Parathyroid adenoma (tissue), 2 donors: ENCODE measurements at regions not wholly inside any gene's neighbourhood (a gene's known extent, or its start where the extent isn't known, plus 50 kb on each side); places are given as distances from the start of the nearest gene placed in this dataset.

ENCODE experiments used
- H2AFZ ChIP-seq: fragments of 300-600 bp; sonication (generic); one replicate; pipeline ENCODE4 v1.7.0; 2017; ENCODE audit warnings: antibody characterized with exemption, mild to moderate bottlenecking
- H3K27ac ChIP-seq: fragments of 300-600 bp; sonication (generic); one replicate; pipeline ENCODE4 v1.7.0; 2017
- H3K27me3 ChIP-seq: fragments of 300-600 bp; sonication (generic); one replicate; pipeline ENCODE4 v1.7.0; 2017; ENCODE audit warnings: low read length; ENCODE audit not compliant: control insufficient read depth, insufficient read depth
- H3K36me3 ChIP-seq: fragments of 300-600 bp; sonication (generic); one replicate; pipeline ENCODE4 v1.7.0; 2017; ENCODE audit warnings: low read length; ENCODE audit not compliant: control insufficient read depth, insufficient read depth
- H3K4me1 ChIP-seq: fragments of 300-600 bp; sonication (generic); one replicate; pipeline ENCODE4 v1.7.0; 2017; ENCODE audit warnings: control low read depth
- H3K4me2 ChIP-seq: fragments of 300-600 bp; sonication (generic); one replicate; pipeline ENCODE4 v1.7.0; 2017; ENCODE audit warnings: low read length
- H3K4me3 ChIP-seq: fragments of 300-600 bp; sonication (generic); one replicate; pipeline ENCODE4 v1.7.0; 2017; ENCODE audit warnings: low read depth, low read length
- H3K79me2 ChIP-seq: fragments of 300-600 bp; sonication (generic); one replicate; pipeline ENCODE4 v1.7.0; 2017; ENCODE audit warnings: control low read depth
- H3K9ac ChIP-seq: fragments of 300-600 bp; sonication (generic); one replicate; pipeline ENCODE4 v1.7.0; 2017; ENCODE audit warnings: mild to moderate bottlenecking
- H3K9me3 ChIP-seq: fragments of 300-600 bp; sonication (generic); one replicate; pipeline ENCODE4 v1.7.0; 2017; ENCODE audit warnings: low read length; ENCODE audit not compliant: control insufficient read depth
- CTCF ChIP-seq: fragments of 300-600 bp; sonication (generic); IDR thresholded peaks from one replicate; pipeline ENCODE4 v1.7.0; 2017; ENCODE audit warnings: antibody characterized with exemption, mild to moderate bottlenecking
- donor health status: primary hyperparathyroidism.

DNA sequence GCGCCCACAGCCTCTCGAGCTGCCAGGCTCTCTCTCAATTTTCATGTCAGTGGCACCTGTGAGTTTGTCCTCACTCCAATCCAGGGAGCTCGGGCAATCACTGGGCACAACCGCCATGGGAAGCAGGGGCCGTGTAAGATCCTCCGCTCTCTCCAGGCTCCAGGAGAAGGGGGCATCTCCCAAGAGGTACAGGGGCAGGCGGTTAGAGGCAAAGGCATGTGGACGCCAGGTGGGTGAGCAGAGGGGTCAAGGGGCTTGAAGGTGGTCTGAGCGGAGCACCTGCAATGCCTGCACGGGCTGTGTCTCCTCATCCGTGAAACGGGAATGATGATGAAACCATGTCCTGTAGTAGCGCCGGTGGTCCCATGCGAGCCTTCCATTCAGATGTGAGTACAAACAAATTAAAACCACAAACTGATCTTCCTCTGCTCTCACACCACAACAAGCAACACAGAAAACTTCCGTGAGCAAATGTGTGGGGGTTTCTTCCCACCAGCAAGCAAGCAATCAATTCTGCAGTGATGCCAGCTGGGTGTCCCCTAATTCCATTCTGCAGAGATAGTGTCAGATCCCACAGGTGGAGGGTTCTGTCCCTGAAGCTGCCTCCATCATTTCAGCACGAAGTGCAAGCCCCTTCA is 222.5 kb upstream of the PMEPA1 start:
- Histone ChIP-seq H3K9me3 (no peaks in the 10 kb centered on the region), H3K4me3 (no peak overlapping the region), H3K36me3 (no peaks in the 10 kb centered on the region), H3K4me2 (no peak overlapping the region), H3K9ac (no peak overlapping the region), H2AFZ (no peak overlapping the region), H3K27me3 (no peaks in the 10 kb centered on the region), H3K4me1 (no peaks in the 10 kb centered on the region), H3K27ac (no peak overlapping the region), H3K79me2 (no peaks in the 10 kb centered on the region)
- TF ChIP-seq CTCF = no peak

DNA sequence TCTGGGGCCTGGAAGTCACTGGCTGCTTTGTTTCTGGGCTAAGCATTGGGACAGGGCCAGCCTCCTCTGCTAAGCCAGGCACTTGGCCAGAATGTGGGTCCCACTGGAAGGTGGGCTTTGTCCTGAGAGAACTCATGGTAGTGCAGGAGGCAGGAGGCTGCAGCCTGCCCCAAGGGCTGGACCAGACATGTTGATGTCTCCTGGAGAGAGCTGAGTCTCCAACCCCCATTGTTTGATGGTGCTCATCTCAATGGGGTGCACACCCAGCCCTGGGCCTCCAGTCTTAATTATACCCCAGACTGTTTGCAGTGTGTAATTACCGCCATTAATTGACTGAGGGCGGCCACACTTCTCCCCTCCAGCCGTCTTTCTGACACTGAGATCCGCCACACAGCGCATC is 220.5 kb upstream of the PMEPA1 start:
- Histone ChIP-seq H3K4me2 (no peak overlapping the region), H3K79me2 (no peaks in the 10 kb centered on the region), H3K27ac (no peak overlapping the region), H3K27me3 (no peaks in the 10 kb centered on the region), H3K9ac (no peak overlapping the region), H2AFZ (no peak overlapping the region), H3K36me3 (no peaks in the 10 kb centered on the region), H3K9me3 (no peaks in the 10 kb centered on the region), H3K4me1 (no peaks in the 10 kb centered on the region), H3K4me3 (no peak overlapping the region)
- TF ChIP-seq CTCF = no peak

DNA sequence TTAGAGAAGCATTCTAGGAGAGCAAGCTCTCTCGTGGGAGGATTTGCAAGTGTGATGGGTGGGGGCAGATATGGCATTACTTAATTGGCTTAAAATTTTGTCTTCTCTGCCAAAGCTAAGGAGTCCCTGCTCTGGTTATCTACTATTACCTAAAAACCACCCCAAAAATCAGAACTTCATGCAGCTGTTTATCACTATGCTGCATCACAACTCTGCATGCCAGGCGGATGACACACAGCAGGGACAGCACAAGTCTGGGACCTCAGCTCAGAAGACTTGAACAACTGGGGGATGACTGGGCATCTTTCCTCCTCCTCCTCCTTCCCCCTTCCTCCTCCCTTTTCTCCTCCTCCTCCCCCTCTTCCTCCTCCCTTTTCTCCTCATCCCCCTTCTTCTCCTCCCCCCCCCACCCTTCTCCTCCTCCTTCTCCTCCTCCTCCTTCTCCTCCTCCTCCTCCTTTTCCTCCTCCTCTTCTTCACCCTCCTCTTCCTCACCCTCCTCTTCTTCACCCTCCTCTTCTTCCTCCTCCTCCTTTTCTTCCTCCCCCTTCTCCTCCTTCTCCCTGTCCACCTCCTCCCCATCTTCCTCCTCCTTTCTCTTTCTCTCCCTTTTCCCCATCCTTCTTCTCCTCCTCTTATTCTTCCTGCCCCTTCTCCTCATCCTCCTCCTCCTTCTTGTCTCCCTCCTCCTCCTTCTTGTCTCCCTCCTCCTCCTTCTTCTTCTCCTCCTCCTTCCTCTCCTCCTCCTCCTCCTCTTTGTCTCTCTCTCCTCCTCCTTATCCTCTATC is 218.6 kb upstream of the PMEPA1 start:
- TF ChIP-seq CTCF = no peak
- Histone ChIP-seq H3K27ac (no peak overlapping the region), H3K4me1 (no peaks in the 10 kb centered on the region), H3K9me3 (no peaks in the 10 kb centered on the region), H3K4me2 (no peak overlapping the region), H3K36me3 (no peaks in the 10 kb centered on the region), H3K79me2 (no peaks in the 10 kb centered on the region), H3K27me3 (no peaks in the 10 kb centered on the region), H3K4me3 (no peak overlapping the region), H2AFZ (no peak overlapping the region), H3K9ac (no peak overlapping the region)

DNA sequence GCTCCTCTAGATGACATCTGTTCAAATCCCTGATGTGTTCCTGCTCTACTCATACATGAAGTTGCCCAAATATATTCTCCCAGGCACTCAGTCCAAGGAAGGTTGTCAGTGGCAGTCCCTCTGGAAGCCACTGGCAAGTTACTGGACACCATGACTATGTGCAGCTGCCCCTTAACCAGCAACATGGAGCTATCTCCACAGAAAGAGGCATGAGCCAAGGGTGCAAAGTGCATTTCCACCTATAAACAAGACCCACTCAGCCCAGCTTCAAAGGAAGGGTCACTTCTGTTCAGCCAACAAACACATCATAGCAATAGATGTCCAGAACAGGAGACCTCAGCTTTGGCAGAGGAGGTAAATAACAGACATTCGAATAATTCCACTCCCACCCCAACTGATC is 217.6 kb upstream of the PMEPA1 start:
- no peak overlapping the region for H3K27ac ChIP-seq
- H2AFZ ChIP-seq = no peak overlapping the region
- H3K9me3 ChIP-seq = no peaks in the 10 kb centered on the region
- H3K36me3 ChIP-seq = no peaks in the 10 kb centered on the region
- no peak overlapping the region for H3K4me3 ChIP-seq
- TF ChIP-seq CTCF = no peak
- no peak overlapping the region for H3K9ac ChIP-seq
- H3K27me3 ChIP-seq = no peaks in the 10 kb centered on the region
- no peaks in the 10 kb centered on the region for H3K4me1 ChIP-seq
- no peak overlapping the region for H3K4me2 ChIP-seq
- no peaks in the 10 kb centered on the region for H3K79me2 ChIP-seq

GRCh38 chr20:57922706-57923105 is 212.9 kb upstream of the PMEPA1 start:
- H3K9me3 ChIP-seq = no peaks in the 10 kb centered on the region
- H3K27me3 ChIP-seq = no peaks in the 10 kb centered on the region
- H3K4me3 ChIP-seq = no peak overlapping the region
- H3K79me2 ChIP-seq = no peaks in the 10 kb centered on the region
- no peaks in the 10 kb centered on the region for H3K4me1 ChIP-seq
- H3K36me3 ChIP-seq = no peaks in the 10 kb centered on the region
- H2AFZ ChIP-seq = no peak overlapping the region
- H3K4me2 ChIP-seq = no peak overlapping the region
- H3K27ac ChIP-seq = no peak overlapping the region
- TF ChIP-seq CTCF = no peak
- no peak overlapping the region for H3K9ac ChIP-seq
